DOHH2 (cell line): ENCODE measurements at regions not wholly inside any gene's neighbourhood (a gene's known extent, or its start where the extent isn't known, plus 50 kb on each side); places are given as distances from the start of the nearest gene placed in this dataset.

ENCODE experiments used
- H3F3A ChIP-seq: fragments of 200-600 bp; sonication (generic), shearing (Covaris generic); 2 replicates; pipeline ENCODE4 v1.6.0; 2016; ENCODE audit warnings: antibody characterized with exemption, mild to moderate bottlenecking; ENCODE audit not compliant: control insufficient read depth, insufficient read depth
- H3K27ac ChIP-seq: fragments of 200-600 bp; sonication (generic); 2 replicates; pipeline ENCODE4 v1.5.1; 2014; ENCODE audit warnings: low read depth, mild to moderate bottlenecking, low read length, moderate library complexity
- H3K27me3 ChIP-seq: fragments of 200-600 bp; sonication (generic); 2 replicates; pipeline ENCODE4 v1.6.1; 2014; ENCODE audit warnings: mild to moderate bottlenecking, low read length, mixed read lengths; ENCODE audit not compliant: control insufficient read depth
- H3K36me3 ChIP-seq: fragments of 200-600 bp; sonication (generic); 2 replicates; pipeline ENCODE4 v1.6.1; 2014; ENCODE audit warnings: mild to moderate bottlenecking, low read length, moderate library complexity, mixed read lengths; ENCODE audit not compliant: control insufficient read depth
- H3K4me1 ChIP-seq: fragments of 200-600 bp; sonication (generic); 2 replicates; pipeline ENCODE4 v1.6.1; 2014; ENCODE audit warnings: mild to moderate bottlenecking, low read length, mixed read lengths; ENCODE audit not compliant: control insufficient read depth
- H3K4me2 ChIP-seq: fragments of 200-600 bp; sonication (generic); 2 replicates; pipeline ENCODE4 v1.6.0; 2014; ENCODE audit warnings: mild to moderate bottlenecking, low read length, moderate library complexity
- H3K4me3 ChIP-seq: fragments of 200-600 bp; sonication (generic); 2 replicates; pipeline ENCODE4 v1.5.1; 2014; ENCODE audit warnings: mild to moderate bottlenecking, low read length, mixed read lengths
- H3K79me2 ChIP-seq: fragments of 200-600 bp; sonication (generic); 2 replicates; pipeline ENCODE4 v1.6.1; 2014; ENCODE audit warnings: mild to moderate bottlenecking, low read length, mixed read lengths; ENCODE audit not compliant: control insufficient read depth
- H3K9me2 ChIP-seq: fragments of 200-600 bp; sonication (generic); replicated peaks from 2 replicates; pipeline ENCODE4 v1.6.1; 2014; ENCODE audit warnings: mild to moderate bottlenecking, low read length, mixed read lengths; ENCODE audit not compliant: control insufficient read depth
- H3K9me3 ChIP-seq: fragments of 200-600 bp; sonication (generic); 2 replicates; pipeline ENCODE4 v1.6.1; 2014; ENCODE audit warnings: antibody characterized with exemption, low read length, mixed read lengths; ENCODE audit not compliant: control insufficient read depth, insufficient read depth
- H4K20me1 ChIP-seq: fragments of 200-600 bp; sonication (generic); 2 replicates; pipeline ENCODE4 v1.6.0; 2014; ENCODE audit warnings: low read depth, mild to moderate bottlenecking, antibody characterized with exemption, low read length, moderate library complexity; ENCODE audit not compliant: control insufficient read depth, insufficient read depth
- CTCF ChIP-seq: fragments of 200-600 bp; sonication (generic); IDR thresholded peaks from one replicate; pipeline ENCODE4 v1.5.1; 2014; ENCODE audit warnings: antibody characterized with exemption, mild to moderate bottlenecking, low read depth, low read length; ENCODE audit not compliant: poor library complexity, severe bottlenecking
- EZH2phosphoT487 ChIP-seq: fragments of 200-600 bp; sonication (generic); IDR thresholded peaks from 2 replicates; pipeline ENCODE4 v1.6.1; 2017; ENCODE audit warnings: borderline replicate concordance, mild to moderate bottlenecking, antibody characterized with exemption, low read length, moderate library complexity, mixed read lengths

DNA sequence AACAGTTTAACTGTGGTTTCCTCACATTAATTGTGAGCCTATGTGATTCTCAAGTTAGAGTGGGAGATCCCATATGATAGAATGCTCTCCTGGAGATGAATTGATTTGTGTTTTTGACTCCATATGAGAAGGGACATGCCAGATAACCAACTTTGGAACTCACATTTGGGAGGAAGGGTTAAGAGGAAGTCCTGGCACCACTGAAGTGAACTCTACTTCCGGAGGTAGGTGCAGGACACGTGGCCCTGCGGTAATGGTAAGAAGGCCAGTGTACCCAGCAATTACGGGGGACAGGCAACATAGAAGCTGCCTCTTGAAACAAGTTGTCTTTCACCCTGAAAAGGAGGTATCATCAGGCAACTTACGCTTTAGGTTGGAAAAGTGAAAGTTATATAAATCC, 146.6 kb upstream of the RFX3 start:
- no peaks in the 10 kb centered on the region for H4K20me1 ChIP-seq
- no peaks in the 10 kb centered on the region for H3K27me3 ChIP-seq
- H3K9me2 ChIP-seq, result no peaks in the 10 kb centered on the region
- TF ChIP-seq CTCF (no peak), EZH2phosphoT487 (no peak)
- no peak overlapping the region for H3K27ac ChIP-seq
- no peaks in the 10 kb centered on the region for H3K79me2 ChIP-seq
- H3K36me3 ChIP-seq, result no peaks in the 10 kb centered on the region
- H3K9me3 ChIP-seq, result no peaks in the 10 kb centered on the region
- no peak overlapping the region for H3K4me3 ChIP-seq
- no peaks in the 10 kb centered on the region for H3K4me1 ChIP-seq
- H3F3A ChIP-seq, result no peaks in the 10 kb centered on the region
- no peak overlapping the region for H3K4me2 ChIP-seq

GRCh38 chr9:3664044-3664443, 138.2 kb upstream of the RFX3 start:
- TF ChIP-seq EZH2phosphoT487 (no peak), CTCF (no peak)

DNA sequence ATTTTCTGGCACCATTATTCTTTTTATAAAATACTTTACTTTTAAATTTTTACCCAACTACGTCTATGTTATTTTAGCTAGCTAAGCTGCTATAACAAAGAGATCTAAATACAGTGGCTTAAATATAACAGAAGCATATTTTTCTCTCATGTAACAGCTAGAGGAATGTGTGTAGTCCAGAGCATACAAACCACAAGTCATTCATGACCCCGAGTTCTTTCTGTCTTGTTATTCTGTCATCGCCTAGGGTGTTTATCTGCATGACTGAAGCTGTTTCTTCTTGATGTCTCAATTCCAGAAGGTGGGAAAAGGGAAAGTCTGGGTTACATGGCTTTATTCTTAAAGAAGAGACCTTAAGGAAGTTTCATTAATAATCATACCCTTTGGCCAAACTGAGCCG, 136.9 kb upstream of the RFX3 start:
- Histone ChIP-seq H3K9me2 (no peaks in the 10 kb centered on the region), H3K4me1 (no peaks in the 10 kb centered on the region), H3K9me3 (no peaks in the 10 kb centered on the region), H3K36me3 (no peaks in the 10 kb centered on the region), H3K79me2 (no peaks in the 10 kb centered on the region), H3K4me2 (no peak overlapping the region), H3K27me3 (no peaks in the 10 kb centered on the region), H3K27ac (no peak overlapping the region), H4K20me1 (no peaks in the 10 kb centered on the region), H3K4me3 (no peak overlapping the region), H3F3A (no peaks in the 10 kb centered on the region)
- no peak for TF ChIP-seq CTCF
- no peak for TF ChIP-seq EZH2phosphoT487

More at GRCh38 chr9:3664044-3664443, 138.2 kb upstream of the RFX3 start:
- no peak overlapping the region for H3K4me3 ChIP-seq
- H3K9me2 ChIP-seq, result no peaks in the 10 kb centered on the region
- H4K20me1 ChIP-seq, result no peaks in the 10 kb centered on the region
- H3K36me3 ChIP-seq, result no peaks in the 10 kb centered on the region
- H3K27ac ChIP-seq, result no peak overlapping the region
- no peaks in the 10 kb centered on the region for H3F3A ChIP-seq
- H3K27me3 ChIP-seq, result no peaks in the 10 kb centered on the region
- H3K79me2 ChIP-seq, result no peaks in the 10 kb centered on the region
- H3K4me1 ChIP-seq, result no peaks in the 10 kb centered on the region
- no peak overlapping the region for H3K4me2 ChIP-seq
- H3K9me3 ChIP-seq, result no peaks in the 10 kb centered on the region

DNA sequence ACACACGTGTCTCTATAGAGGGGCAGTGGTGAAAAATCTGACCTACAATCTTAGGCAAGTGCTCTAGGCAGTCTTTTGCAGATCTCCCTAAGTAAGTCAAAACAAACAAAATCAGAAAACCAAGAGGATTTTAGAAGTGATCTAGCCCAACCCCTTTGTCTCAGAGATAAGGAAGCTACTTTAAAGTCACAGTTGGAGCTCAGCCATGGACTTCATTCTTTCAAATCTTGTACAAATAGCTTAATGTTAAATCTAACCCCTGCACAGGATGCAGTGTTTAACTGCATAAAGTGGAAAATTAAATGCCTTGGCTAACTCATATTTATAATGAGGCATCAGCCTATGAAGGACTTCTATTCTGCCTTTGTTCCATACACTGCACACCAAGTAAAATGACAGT, 135.1 kb upstream of the RFX3 start:
- Histone ChIP-seq H4K20me1 (no peaks in the 10 kb centered on the region), H3K27me3 (no peaks in the 10 kb centered on the region), H3K4me1 (no peaks in the 10 kb centered on the region), H3F3A (no peaks in the 10 kb centered on the region), H3K9me2 (no peaks in the 10 kb centered on the region), H3K4me2 (no peak overlapping the region), H3K36me3 (no peaks in the 10 kb centered on the region), H3K9me3 (no peaks in the 10 kb centered on the region), H3K79me2 (no peaks in the 10 kb centered on the region), H3K4me3 (no peak overlapping the region), H3K27ac (no peak overlapping the region)
- TF ChIP-seq CTCF (no peak), EZH2phosphoT487 (no peak)
